ENCODE measurements at regions not wholly inside any gene's neighbourhood (a gene's known extent, or its start where the extent isn't known, plus 50 kb on each side); places are given as distances from the start of the nearest gene placed in this dataset.

DNA sequence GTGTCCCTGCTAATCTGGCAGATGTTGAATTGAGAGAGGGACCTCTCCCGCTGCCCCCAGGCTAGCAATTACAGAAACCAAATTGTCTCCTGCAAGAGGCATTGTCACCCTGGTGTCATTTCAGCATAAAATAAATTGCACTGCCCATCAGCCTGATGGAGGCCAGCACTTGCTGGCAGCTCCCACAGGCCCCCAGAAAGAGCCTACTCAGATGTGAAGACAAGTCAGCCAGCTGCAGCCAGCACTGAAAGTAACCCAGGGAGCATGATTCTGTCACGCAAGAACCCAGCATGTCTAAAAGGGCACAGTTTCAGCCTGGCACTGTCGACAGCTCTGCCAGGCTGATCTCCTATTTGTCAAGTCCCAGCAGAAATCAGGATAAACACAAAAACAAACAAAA lies 110.3 kb upstream of the CTTNBP2NL start:
- ChIA-PET CTCF (no interaction called here), POLR2A (no interaction called here)
- no peak for DNase-seq (ENCODE audit: low read depth)
- Histone ChIP-seq H3K27me3 (ENCODE audit: control insufficient read depth, insufficient read depth, low read length) (no peaks in the 10 kb centered on the region), H3K36me3 (ENCODE audit: control insufficient read depth, insufficient read depth, low read length) (no peaks in the 10 kb centered on the region), H3K4me3 (ENCODE audit: low read depth, low read length) (no peak overlapping the region)
- TF ChIP-seq, protein P1, sequence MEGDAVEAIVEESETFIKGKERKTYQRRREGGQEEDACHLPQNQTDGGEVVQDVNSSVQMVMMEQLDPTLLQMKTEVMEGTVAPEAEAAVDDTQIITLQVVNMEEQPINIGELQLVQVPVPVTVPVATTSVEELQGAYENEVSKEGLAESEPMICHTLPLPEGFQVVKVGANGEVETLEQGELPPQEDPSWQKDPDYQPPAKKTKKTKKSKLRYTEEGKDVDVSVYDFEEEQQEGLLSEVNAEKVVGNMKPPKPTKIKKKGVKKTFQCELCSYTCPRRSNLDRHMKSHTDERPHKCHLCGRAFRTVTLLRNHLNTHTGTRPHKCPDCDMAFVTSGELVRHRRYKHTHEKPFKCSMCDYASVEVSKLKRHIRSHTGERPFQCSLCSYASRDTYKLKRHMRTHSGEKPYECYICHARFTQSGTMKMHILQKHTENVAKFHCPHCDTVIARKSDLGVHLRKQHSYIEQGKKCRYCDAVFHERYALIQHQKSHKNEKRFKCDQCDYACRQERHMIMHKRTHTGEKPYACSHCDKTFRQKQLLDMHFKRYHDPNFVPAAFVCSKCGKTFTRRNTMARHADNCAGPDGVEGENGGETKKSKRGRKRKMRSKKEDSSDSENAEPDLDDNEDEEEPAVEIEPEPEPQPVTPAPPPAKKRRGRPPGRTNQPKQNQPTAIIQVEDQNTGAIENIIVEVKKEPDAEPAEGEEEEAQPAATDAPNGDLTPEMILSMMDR (IDR thresholded peaks at IDR 0.05; ENCODE audit: insufficient read depth, low read depth, low read length), result no peak

DNA sequence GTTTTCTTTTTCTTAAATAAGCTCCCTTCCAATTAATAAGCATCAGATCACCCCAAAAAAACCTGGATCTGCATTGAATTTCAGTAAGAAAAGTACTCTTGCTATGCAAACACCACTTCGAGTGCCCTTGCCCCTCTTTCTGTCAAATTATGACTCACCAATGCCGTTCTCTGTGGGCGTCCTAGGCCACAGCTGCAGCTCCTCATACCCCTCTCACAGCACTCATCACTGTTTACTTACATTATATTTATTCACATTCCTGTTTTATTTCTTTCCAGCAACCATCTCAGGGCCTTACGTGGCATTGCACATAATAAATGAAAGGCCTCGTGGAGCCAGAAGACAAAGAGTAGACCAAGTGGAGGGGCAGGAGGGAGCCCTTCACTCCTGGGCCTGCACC lies 99.1 kb upstream of the CTTNBP2NL start:
- TF ChIP-seq, protein P1 (IDR thresholded peaks at IDR 0.05; ENCODE audit: insufficient read depth, low read depth, low read length), result no peak
- Histone ChIP-seq H3K27me3 (ENCODE audit: control insufficient read depth, insufficient read depth, low read length) (no peaks in the 10 kb centered on the region), H3K4me3 (ENCODE audit: low read depth, low read length) (no peak overlapping the region), H3K36me3 (ENCODE audit: control insufficient read depth, insufficient read depth, low read length) (no peaks in the 10 kb centered on the region)
- CTCF ChIA-PET, result interaction anchor here (1.2 to 2.4 kb wide), 3 partner anchors 10 to 73 kb away, joined by 4 to 8 read pairs (median 5); no protein-coding TSS in a partner anchor
- POLR2A ChIA-PET, result no interaction called here
- no peak for DNase-seq (ENCODE audit: low read depth)

DNA sequence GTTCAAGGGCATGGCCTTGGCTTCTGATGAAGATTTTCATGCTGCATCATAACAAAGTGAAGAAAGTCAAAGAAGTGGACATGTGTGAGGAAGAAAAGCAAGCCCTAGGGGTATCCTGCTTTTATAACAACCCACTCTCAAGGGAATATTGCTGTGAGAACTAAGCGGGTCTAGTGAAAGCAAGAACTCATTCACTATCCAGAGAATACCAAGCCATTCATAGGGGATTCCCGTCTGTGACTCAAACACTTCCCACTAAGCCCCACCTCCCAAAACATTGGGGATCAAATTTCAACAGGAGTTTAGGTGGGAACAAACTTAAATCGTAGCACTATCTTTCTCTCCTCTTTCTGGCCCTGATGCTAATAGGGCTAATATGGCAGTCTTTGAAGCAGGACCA lies 98.5 kb upstream of the CTTNBP2NL start:
- POLR2A ChIA-PET, result no interaction called here
- CTCF ChIA-PET, result interaction anchor here (1.2 to 3.7 kb wide), 6 partner anchors 8 to 74 kb away, joined by 4 to 48 read pairs (median 6); no protein-coding TSS in a partner anchor
- H3K36me3 ChIP-seq (ENCODE audit: control insufficient read depth, insufficient read depth, low read length), result no peaks in the 10 kb centered on the region
- TF ChIP-seq, protein P1 (IDR thresholded peaks at IDR 0.05; ENCODE audit: insufficient read depth, low read depth, low read length), result no peak
- H3K27me3 ChIP-seq (ENCODE audit: control insufficient read depth, insufficient read depth, low read length), result no peaks in the 10 kb centered on the region
- no peak for DNase-seq (ENCODE audit: low read depth)
- no peak overlapping the region for H3K4me3 ChIP-seq (ENCODE audit: low read depth, low read length)

DNA sequence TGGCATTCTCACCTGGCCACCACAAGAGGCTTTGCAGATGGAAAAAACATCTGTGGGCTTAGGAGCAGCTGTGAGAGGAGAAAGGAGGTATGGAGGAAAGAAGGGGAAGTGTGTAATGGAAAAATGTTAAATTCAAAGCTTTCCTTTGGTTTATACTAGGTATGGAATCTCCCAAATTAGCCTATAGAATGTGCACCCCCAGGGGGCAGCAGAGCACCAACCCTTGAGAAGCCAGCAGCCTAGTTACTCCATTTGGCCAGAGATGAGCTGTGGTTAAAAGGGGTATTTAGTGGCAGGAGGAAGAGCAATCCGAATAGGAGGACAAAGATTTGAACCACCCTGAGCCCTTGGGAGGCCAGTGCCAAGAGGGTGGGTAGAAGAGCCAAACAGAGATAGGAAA lies 97.5 kb upstream of the CTTNBP2NL start:
- no peaks in the 10 kb centered on the region for H3K36me3 ChIP-seq (ENCODE audit: control insufficient read depth, insufficient read depth, low read length)
- DNase-seq (ENCODE audit: low read depth), result no peak
- CTCF ChIA-PET, result interaction anchor here (0.6 to 3.7 kb wide), 14 partner anchors 9 to 73 kb away, joined by 3 to 48 read pairs (median 4); no protein-coding TSS in a partner anchor
- H3K4me3 ChIP-seq (ENCODE audit: low read depth, low read length), result no peak overlapping the region
- no peaks in the 10 kb centered on the region; the same call in 1 of the 2 replicates for H3K27me3 ChIP-seq (ENCODE audit: control insufficient read depth, insufficient read depth, low read length)
- POLR2A ChIA-PET, result interaction anchor here (0.7 kb wide), 1 partner anchor 394 kb away, joined by 4 read pairs; no protein-coding TSS in a partner anchor
- TF ChIP-seq, protein P1 (IDR thresholded peaks at IDR 0.05; ENCODE audit: insufficient read depth, low read depth, low read length), result peak; percentile 72

DNA sequence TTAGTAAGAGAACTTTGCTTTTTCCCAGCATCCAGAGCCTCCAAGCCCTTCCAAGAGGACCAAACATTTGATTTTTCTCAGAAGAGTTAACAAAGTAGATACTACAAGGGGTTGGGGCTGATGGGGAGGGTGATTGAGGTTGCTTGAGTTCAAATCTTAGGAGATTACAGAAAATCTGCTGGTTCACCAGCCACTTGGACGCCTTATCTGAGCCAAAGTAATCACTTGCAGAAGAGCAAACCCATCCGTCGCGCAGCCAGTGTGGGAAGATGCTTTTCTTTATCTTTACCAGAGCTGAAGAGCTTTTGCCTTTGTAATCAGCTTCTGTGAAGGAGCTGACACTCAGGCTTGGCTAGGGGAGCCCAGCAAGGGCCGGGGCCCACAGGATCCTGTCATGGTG lies 91.9 kb upstream of the CTTNBP2NL start:
- H3K27me3 ChIP-seq (ENCODE audit: control insufficient read depth, insufficient read depth, low read length), result peaks cover 3% of the 10 kb centered on the region; the same call in 1 of the 2 replicates
- POLR2A ChIA-PET, result no interaction called here
- DNase-seq (ENCODE audit: low read depth), result no peak
- no peaks in the 10 kb centered on the region for H3K36me3 ChIP-seq (ENCODE audit: control insufficient read depth, insufficient read depth, low read length)
- no peak overlapping the region for H3K4me3 ChIP-seq (ENCODE audit: low read depth, low read length)
- TF ChIP-seq, protein P1 (IDR thresholded peaks at IDR 0.05; ENCODE audit: insufficient read depth, low read depth, low read length), result no peak
- CTCF ChIA-PET, result interaction anchor here (1.6 kb wide), 1 partner anchor 66 kb away, joined by 7 read pairs; no protein-coding TSS in a partner anchor
